Activated CD4-positive, alpha-beta T cell treated with anti-CD3 and anti-CD28 coated beads for 36 hours (primary cell): ENCODE measurements at regions not wholly inside any gene's neighbourhood (a gene's known extent, or its start where the extent isn't known, plus 50 kb on each side); places are given as distances from the start of the nearest gene placed in this dataset.

Experiments used
- ATAC-seq: fragments of 200-7000 bp; cut with Tn5 transposase; one replicate; pipeline ENCODE4 v1.10.0; 2021; ENCODE audit warnings: mild to moderate bottlenecking, moderate library complexity
- CTCF ChIA-PET: fragments of 350-600 bp; sonication (Branson Sonifier 250); formaldehyde crosslinking; loops from one replicate; lab custom pipeline; 2021; ENCODE audit warnings: antibody characterized with exemption; lab: Charles Lee
- POLR2A ChIA-PET: fragments of 350-600 bp; sonication (Branson Sonifier 250); formaldehyde crosslinking; loops from one replicate; lab custom pipeline; 2021; ENCODE audit warnings: antibody characterized with exemption, inconsistent platforms; lab: Charles Lee
- DNase-seq: peaks from one replicate; pipeline ENCODE4 v3.0.0-alpha.2; 2020
- H3K27ac Mint-ChIP-seq: one replicate; pipeline ENCODE4 v1.8.0; 2021; ENCODE audit warnings: mixed read lengths
- H3K27me3 Mint-ChIP-seq: one replicate; pipeline ENCODE4 v1.8.0; 2021; ENCODE audit warnings: mixed read lengths
- H3K36me3 Mint-ChIP-seq: one replicate; pipeline ENCODE4 v1.8.0; 2021; ENCODE audit warnings: low read depth, mixed read lengths
- H3K4me1 Mint-ChIP-seq: one replicate; pipeline ENCODE4 v1.8.0; 2021; ENCODE audit warnings: mixed read lengths
- H3K4me3 Mint-ChIP-seq: one replicate; pipeline ENCODE4 v1.8.0; 2021; ENCODE audit warnings: mild to moderate bottlenecking, moderate library complexity, mixed read lengths
- H3K9me3 Mint-ChIP-seq: one replicate; pipeline ENCODE4 v1.8.0; 2021; ENCODE audit warnings: low read depth, mixed read lengths
- intact Hi-C, 2 experiments: fragments of 100-400 bp; cut with DNase I in 1 of 2; cut with micrococcal nuclease in 1 of 2; formaldehyde crosslinking; loops; one replicate each; pipeline versions ENCODE4 v1.14.2 to v1.15.1; 2022 to 2024; cut with DNase I, micrococcal nuclease

GRCh38 chr3:26068890-26069289, 279.0 kb downstream of the OXSM start:
- intact Hi-C loops, result no loop called here
- H3K27me3 Mint-ChIP-seq, result no peaks in the 10 kb centered on the region
- no peak overlapping the region for H3K27ac Mint-ChIP-seq
- H3K4me1 Mint-ChIP-seq, result no peaks in the 10 kb centered on the region
- ATAC-seq (no peak), DNase-seq (no peak)
- no peaks in the 10 kb centered on the region for H3K36me3 Mint-ChIP-seq
- H3K9me3 Mint-ChIP-seq, result no peaks in the 10 kb centered on the region
- ChIA-PET CTCF (no interaction called here), POLR2A (no interaction called here)
- H3K4me3 Mint-ChIP-seq, result no peak overlapping the region

DNA sequence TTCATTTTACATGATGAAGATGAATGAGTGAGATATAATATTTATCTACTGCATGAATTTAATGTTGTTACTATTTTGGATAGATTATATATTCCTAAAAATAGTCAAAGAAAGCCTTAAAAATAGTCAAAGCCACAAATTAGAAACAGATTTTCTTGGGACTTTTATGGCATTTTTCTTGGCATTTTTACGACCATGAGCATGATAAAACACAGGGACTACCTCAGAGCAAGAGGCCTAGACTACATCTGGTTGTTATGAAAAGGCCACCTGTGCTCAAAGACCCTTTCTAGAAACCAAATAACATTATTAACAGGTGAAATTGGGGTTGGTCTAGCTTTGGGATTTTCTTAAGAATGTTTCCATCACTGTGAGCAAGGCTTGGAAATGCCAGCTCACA, 281.0 kb downstream of the OXSM start:
- Mint-ChIP-seq H3K36me3 (no peaks in the 10 kb centered on the region), H3K27ac (no peak overlapping the region), H3K4me1 (no peaks in the 10 kb centered on the region), H3K9me3 (no peaks in the 10 kb centered on the region), H3K4me3 (no peak overlapping the region), H3K27me3 (no peaks in the 10 kb centered on the region)
- ATAC-seq (no peak), DNase-seq (no peak)
- CTCF ChIA-PET, result no interaction called here
- intact Hi-C loops, result no loop called here
- POLR2A ChIA-PET, result no interaction called here

DNA sequence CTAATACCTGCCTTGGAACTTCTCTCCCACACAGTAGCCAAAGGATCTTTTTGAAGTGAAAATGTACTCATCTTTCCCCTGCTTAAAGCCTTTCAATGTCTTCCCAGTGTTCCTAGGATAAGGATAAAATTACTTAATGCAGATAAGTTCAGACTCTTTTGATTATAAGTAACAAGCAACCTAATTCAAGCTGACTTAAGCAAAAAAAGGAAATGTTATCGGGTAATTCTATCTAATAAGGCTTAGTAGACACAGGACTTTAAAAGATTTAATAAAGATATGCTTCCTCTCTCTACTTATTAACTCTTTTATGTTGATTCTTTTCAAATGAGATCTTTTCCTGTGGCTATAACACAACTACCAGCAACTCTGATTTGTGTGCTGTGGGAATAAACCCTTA, 284.2 kb downstream of the OXSM start:
- Mint-ChIP-seq H3K4me3 (no peak overlapping the region), H3K9me3 (no peaks in the 10 kb centered on the region)
- no peak for ATAC-seq

GRCh38 chr3:26078539-26078938, 288.6 kb downstream of the OXSM start:
- CTCF ChIA-PET, result interaction anchor here (1.0 kb wide), 1 partner anchor 22 kb away, joined by 3 read pairs; no protein-coding TSS in a partner anchor

More for the DNA sequence above, 284.2 kb downstream of the OXSM start:
- H3K36me3 Mint-ChIP-seq, result no peaks in the 10 kb centered on the region
- ChIA-PET POLR2A (no interaction called here), CTCF (no interaction called here)
- no peaks in the 10 kb centered on the region for H3K4me1 Mint-ChIP-seq
- no peak overlapping the region for H3K27ac Mint-ChIP-seq
- no peak for DNase-seq
- H3K27me3 Mint-ChIP-seq, result no peaks in the 10 kb centered on the region
- intact Hi-C loops, result no loop called here

GRCh38 chr3:26081166-26081565, 291.3 kb downstream of the OXSM start:
- no peaks in the 10 kb centered on the region for H3K4me1 Mint-ChIP-seq
- no peaks in the 10 kb centered on the region for H3K9me3 Mint-ChIP-seq
- no peak for DNase-seq
- ChIA-PET POLR2A (no interaction called here), CTCF (interaction anchor here (1.4 kb wide), 1 partner anchor 9 kb away, joined by 4 read pairs; no protein-coding TSS in a partner anchor)
- no peaks in the 10 kb centered on the region for H3K36me3 Mint-ChIP-seq
- no peak overlapping the region for H3K4me3 Mint-ChIP-seq
- H3K27ac Mint-ChIP-seq, result no peak overlapping the region
- H3K27me3 Mint-ChIP-seq, result no peaks in the 10 kb centered on the region
- intact Hi-C loops, result no loop called here
- no peak for ATAC-seq

More at GRCh38 chr3:26078539-26078938, 288.6 kb downstream of the OXSM start:
- POLR2A ChIA-PET, result no interaction called here
- intact Hi-C loops, result no loop called here
- H3K27ac Mint-ChIP-seq, result no peak overlapping the region
- DNase-seq (no peak), ATAC-seq (no peak)
- no peaks in the 10 kb centered on the region for H3K36me3 Mint-ChIP-seq
- no peaks in the 10 kb centered on the region for H3K9me3 Mint-ChIP-seq
- H3K27me3 Mint-ChIP-seq, result no peaks in the 10 kb centered on the region
- no peaks in the 10 kb centered on the region for H3K4me1 Mint-ChIP-seq
- no peak overlapping the region for H3K4me3 Mint-ChIP-seq

DNA sequence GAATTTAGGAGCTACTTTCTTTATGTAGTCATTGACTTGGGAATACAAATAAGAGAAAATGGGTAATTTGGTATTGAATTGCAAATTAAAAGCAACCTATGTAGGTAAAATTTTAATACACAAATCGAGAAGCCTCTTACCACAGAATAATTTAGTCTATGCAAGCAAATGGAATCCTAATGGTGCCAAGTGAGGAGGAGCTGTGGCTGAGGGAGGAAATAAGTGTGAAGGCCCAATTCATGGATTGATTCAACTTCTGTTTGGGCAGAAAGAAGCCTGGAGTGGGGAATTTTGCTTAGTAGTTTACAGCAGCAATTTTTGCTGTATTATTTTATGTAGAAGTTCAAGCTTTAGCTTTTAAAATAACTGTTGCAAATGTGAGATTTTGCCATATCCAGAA, 291.9 kb downstream of the OXSM start:
- Mint-ChIP-seq H3K4me3 (no peak overlapping the region), H3K4me1 (no peaks in the 10 kb centered on the region), H3K27ac (no peak overlapping the region), H3K9me3 (no peaks in the 10 kb centered on the region), H3K27me3 (no peaks in the 10 kb centered on the region), H3K36me3 (no peaks in the 10 kb centered on the region)
- ChIA-PET CTCF (interaction anchor here (0.6 to 1.4 kb wide), 2 partner anchors 10 to 36 kb away, joined by 3 to 4 read pairs; no protein-coding TSS in a partner anchor), POLR2A (no interaction called here)
- ATAC-seq (no peak), DNase-seq (no peak)
- intact Hi-C loops, result no loop called here

DNA sequence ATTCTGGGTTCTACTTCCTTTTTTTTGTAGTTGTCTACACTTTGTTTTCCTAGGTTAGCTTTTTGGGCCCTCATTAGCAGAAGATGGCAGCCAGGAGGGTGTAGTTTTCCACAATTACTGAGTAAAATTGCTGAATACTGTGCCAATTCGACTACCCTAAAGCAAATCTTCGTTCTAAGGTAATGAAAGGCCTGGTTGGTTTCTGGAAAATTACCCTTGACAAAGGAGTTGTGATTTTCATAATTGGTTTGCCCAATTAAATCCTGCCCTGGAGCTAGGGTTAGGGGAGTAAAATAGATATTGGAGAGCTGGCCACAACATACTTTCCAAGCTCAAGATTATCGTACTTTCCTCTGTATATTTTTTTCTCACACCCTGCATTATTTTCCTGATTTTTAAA, 293.0 kb downstream of the OXSM start:
- Mint-ChIP-seq H3K4me3 (no peak overlapping the region), H3K4me1 (no peaks in the 10 kb centered on the region), H3K27ac (no peak overlapping the region), H3K36me3 (no peaks in the 10 kb centered on the region), H3K9me3 (peaks cover under 1% of the 10 kb centered on the region), H3K27me3 (no peaks in the 10 kb centered on the region)
- no peak for ATAC-seq
- DNase-seq, result no peak
- intact Hi-C loops, result no loop called here
- CTCF ChIA-PET, result interaction anchor here (0.6 to 0.7 kb wide), 2 partner anchors 9 to 756 kb away, joined by 3 read pairs; no protein-coding TSS in a partner anchor
- POLR2A ChIA-PET, result no interaction called here

DNA sequence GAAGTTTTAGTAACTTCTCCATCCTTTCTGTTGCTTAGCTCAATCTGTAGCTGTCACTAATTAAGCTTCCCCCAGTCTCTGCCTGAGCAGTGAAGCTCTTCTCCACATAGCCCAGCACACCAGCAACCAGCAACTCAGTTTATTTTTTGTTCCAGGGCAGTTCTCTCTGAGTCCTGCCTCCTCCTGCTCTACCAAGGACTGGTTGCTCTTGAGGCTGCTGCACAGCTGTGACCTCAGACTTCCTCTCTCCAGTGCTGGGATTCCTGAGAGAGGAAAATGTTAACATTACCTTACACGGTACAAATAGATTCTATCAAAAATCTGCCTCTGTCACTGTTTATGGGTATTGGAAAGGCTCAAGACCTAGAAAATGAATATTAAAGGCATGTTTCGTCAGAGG, 294.7 kb downstream of the OXSM start:
- Mint-ChIP-seq H3K9me3 (peaks cover 12% of the 10 kb centered on the region), H3K27me3 (no peaks in the 10 kb centered on the region), H3K4me1 (no peaks in the 10 kb centered on the region), H3K36me3 (no peaks in the 10 kb centered on the region), H3K27ac (no peak overlapping the region), H3K4me3 (no peak overlapping the region)
- no peak for ATAC-seq
- DNase-seq, result no peak
- ChIA-PET POLR2A (interaction anchor here (0.6 kb wide), 1 partner anchor 55 kb away, joined by 3 read pairs; no protein-coding TSS in a partner anchor), CTCF (no interaction called here)
- intact Hi-C loops, result no loop called here

GRCh38 chr3:26087751-26088150, 297.9 kb downstream of the OXSM start:
- ChIA-PET CTCF (no interaction called here), POLR2A (no interaction called here)
- intact Hi-C loops, result no loop called here
- DNase-seq (no peak), ATAC-seq (no peak)
- no peak overlapping the region for H3K27ac Mint-ChIP-seq
- no peaks in the 10 kb centered on the region for H3K4me1 Mint-ChIP-seq
- H3K27me3 Mint-ChIP-seq, result no peaks in the 10 kb centered on the region
- H3K4me3 Mint-ChIP-seq, result no peak overlapping the region
- H3K36me3 Mint-ChIP-seq, result no peaks in the 10 kb centered on the region
- peaks cover 15% of the 10 kb centered on the region for H3K9me3 Mint-ChIP-seq

GRCh38 chr3:26089249-26089648, 299.4 kb downstream of the OXSM start:
- ChIA-PET CTCF (no interaction called here), POLR2A (no interaction called here)
- no peaks in the 10 kb centered on the region for H3K4me1 Mint-ChIP-seq

DNA sequence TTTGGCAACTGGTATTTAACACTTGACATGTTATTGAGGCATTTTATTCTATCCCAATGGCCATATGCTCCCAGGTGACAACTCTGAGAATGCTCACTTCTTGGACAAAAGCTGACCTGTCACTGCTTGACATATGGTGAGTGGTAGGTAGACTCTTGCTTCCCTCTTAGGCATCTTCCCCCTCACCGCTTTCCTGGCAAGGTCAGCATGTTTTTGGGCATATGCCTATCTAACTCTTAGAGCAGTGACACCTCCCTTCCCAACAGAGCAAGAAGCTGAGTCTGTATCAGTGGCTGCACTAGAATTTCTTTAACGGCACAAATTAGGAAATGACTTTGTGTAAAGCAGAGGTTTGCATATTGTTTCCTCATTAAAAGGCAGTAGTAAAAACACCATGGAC, 300.7 kb downstream of the OXSM start:
- ChIA-PET POLR2A (no interaction called here), CTCF (no interaction called here)
- no peaks in the 10 kb centered on the region for H3K36me3 Mint-ChIP-seq
- no peaks in the 10 kb centered on the region for H3K4me1 Mint-ChIP-seq
- no peaks in the 10 kb centered on the region for H3K27me3 Mint-ChIP-seq
- peaks cover 18% of the 10 kb centered on the region for H3K9me3 Mint-ChIP-seq
- no peak overlapping the region for H3K27ac Mint-ChIP-seq
- no peak overlapping the region for H3K4me3 Mint-ChIP-seq
- intact Hi-C loops, result no loop called here
- ATAC-seq (no peak), DNase-seq (no peak)

More at GRCh38 chr3:26089249-26089648, 299.4 kb downstream of the OXSM start:
- ATAC-seq, result no peak
- Mint-ChIP-seq H3K36me3 (no peaks in the 10 kb centered on the region), H3K27me3 (no peaks in the 10 kb centered on the region), H3K4me3 (no peak overlapping the region), H3K27ac (no peak overlapping the region), H3K9me3 (peaks cover 15% of the 10 kb centered on the region)
- no peak for DNase-seq
- intact Hi-C loops, result no loop called here

GRCh38 chr3:26091096-26091495, 301.2 kb downstream of the OXSM start:
- no peak for ATAC-seq
- H3K27me3 Mint-ChIP-seq, result no peaks in the 10 kb centered on the region
- H3K27ac Mint-ChIP-seq, result no peak overlapping the region
- H3K9me3 Mint-ChIP-seq, result peaks cover 19% of the 10 kb centered on the region
- H3K36me3 Mint-ChIP-seq, result no peaks in the 10 kb centered on the region
- no peak for DNase-seq
- intact Hi-C loops, result no loop called here
- H3K4me1 Mint-ChIP-seq, result no peaks in the 10 kb centered on the region
- ChIA-PET CTCF (interaction anchor here (0.7 kb wide), 1 partner anchor 88 kb away, joined by 3 read pairs; no protein-coding TSS in a partner anchor), POLR2A (no interaction called here)
- H3K4me3 Mint-ChIP-seq, result no peak overlapping the region
